Caco-2 (cell line): ENCODE measurements at regions not wholly inside any gene's neighbourhood (a gene's known extent, or its start where the extent isn't known, plus 50 kb on each side); places are given as distances from the start of the nearest gene placed in this dataset.
A peak's percentile ranks its signal among the peaks of the same experiment; 100 is the strongest.

ENCODE experiments used
- BruUV-seq: library from RNA; stranded (reverse); fragments of 400-500 nt; replicated peaks from 2 replicates; lab custom pipeline; 2021; lab: Mats Ljungman, UMichigan
- CTCF ChIA-PET: fragments of 300-600 bp; sonication (Branson Sonifier 250); formaldehyde crosslinking; loops from one replicate; lab custom pipeline; 2022; ENCODE audit warnings: antibody characterized with exemption; lab: Charles Lee
- POLR2A ChIA-PET: fragments of 300-600 bp; sonication (Branson Sonifier 250); formaldehyde crosslinking; loops from one replicate; lab custom pipeline; 2022; ENCODE audit warnings: antibody characterized with exemption; lab: Charles Lee
- DNase-seq, 2 experiments: peaks; one replicate each; pipeline versions ENCODE4 v3.0.0 to v3.0.0-alpha.2; 2020 to 2022
- H3K27me3 ChIP-seq: replicated peaks from 2 replicates; pipeline ENCODE4 v1.6.0; 2011; ENCODE audit warnings: low read length; ENCODE audit not compliant: control insufficient read depth, insufficient read depth
- H3K36me3 ChIP-seq: 2 replicates; pipeline ENCODE4 v1.5.1; 2011; ENCODE audit warnings: low read length; ENCODE audit not compliant: control insufficient read depth, insufficient read depth
- H3K4me1 ChIP-seq: fragments of 250-450 bp; sonication (Bioruptor Pico); 2 replicates; pipeline ENCODE4 v1.5.1; 2020; ENCODE audit warnings: mild to moderate bottlenecking
- H3K4me3 ChIP-seq: 2 replicates; pipeline ENCODE4 v1.5.1; 2011; ENCODE audit warnings: low read depth, mild to moderate bottlenecking, control low read depth, low read length
- H3K9me3 ChIP-seq: fragments of 250-450 bp; sonication (Bioruptor Pico); 2 replicates; pipeline ENCODE4 v1.5.1; 2020; ENCODE audit warnings: mild to moderate bottlenecking, moderate library complexity
- H3K27ac Mint-ChIP-seq: one replicate; pipeline ENCODE4 v1.8.0; 2022; ENCODE audit warnings: mixed read lengths; ENCODE audit not compliant: unreplicated experiment
- H3K27me3 Mint-ChIP-seq: one replicate; pipeline ENCODE4 v1.8.0; 2022; ENCODE audit warnings: mixed read lengths; ENCODE audit not compliant: insufficient read depth, unreplicated experiment
- H3K36me3 Mint-ChIP-seq: one replicate; pipeline ENCODE4 v1.8.0; 2022; ENCODE audit warnings: mild to moderate bottlenecking, mixed read lengths; ENCODE audit not compliant: insufficient read depth, unreplicated experiment
- H3K4me1 Mint-ChIP-seq: one replicate; pipeline ENCODE4 v1.8.0; 2022; ENCODE audit warnings: low read depth, mixed read lengths; ENCODE audit not compliant: unreplicated experiment
- H3K4me3 Mint-ChIP-seq: one replicate; pipeline ENCODE4 v1.8.0; 2022; ENCODE audit warnings: mild to moderate bottlenecking, moderate library complexity, mixed read lengths; ENCODE audit not compliant: unreplicated experiment
- H3K9me3 Mint-ChIP-seq: one replicate; pipeline ENCODE4 v1.8.0; 2022; ENCODE audit warnings: mixed read lengths; ENCODE audit not compliant: unreplicated experiment
- intact Hi-C: fragments of 100-400 bp; cut with micrococcal nuclease; formaldehyde crosslinking; loops from one replicate; pipeline ENCODE4 v1.10.0; 2022; ENCODE audit not compliant: unreplicated experiment
- TF ChIP-seq, protein P1 (sequence below), 2 experiments: fragments of 200-600 bp in 1 of 2; IDR thresholded peaks; 1 replicate in 1 of 2; 2 replicates in 1 of 2; pipeline versions ENCODE4 v1.5.1 to v1.8.0; 2011 to 2022; ENCODE audit warnings: antibody characterized with exemption in 1 of 2, control low read depth in 1 of 2, inconsistent platforms in 1 of 2, low read depth in 1 of 2, low read length in 1 of 2, mild to moderate bottlenecking in 1 of 2, moderate library complexity in 1 of 2; ENCODE audit not compliant: insufficient read depth in 1 of 2, severe bottlenecking in 1 of 2, unreplicated experiment in 1 of 2

DNA sequence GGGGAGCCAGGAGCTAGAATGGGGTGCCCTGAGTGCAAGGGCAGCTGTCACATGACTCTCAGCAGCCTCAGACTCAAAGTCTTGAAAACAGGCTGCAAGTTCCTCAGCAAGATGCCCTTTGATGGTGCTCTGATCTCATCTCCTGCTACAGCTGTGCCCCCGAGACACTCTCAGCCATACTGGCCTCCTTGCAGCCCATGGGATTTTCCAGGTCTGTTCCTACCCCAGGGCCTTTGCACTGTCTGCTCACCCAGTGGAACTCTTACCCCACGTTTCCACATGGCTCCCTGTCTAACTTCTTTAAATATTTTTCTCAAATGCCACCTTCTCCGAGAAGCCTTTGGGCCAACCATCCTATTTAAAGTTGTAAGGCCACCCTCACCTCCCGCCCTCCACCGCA, 146.9 kb downstream of the C16orf95 start:
- no TSS peak for BruUV-seq
- H3K27me3 Mint-ChIP-seq: peaks cover 8% of the 10 kb centered on the region
- H3K27me3 ChIP-seq: no peaks in the 10 kb centered on the region
- CTCF ChIA-PET: interaction anchor here (0.7 kb wide), 1 partner anchor 247 kb away, joined by 4 read pairs; no protein-coding TSS in a partner anchor
- no peaks in the 10 kb centered on the region for H3K9me3 ChIP-seq
- POLR2A ChIA-PET: no interaction called here
- no peak overlapping the region for H3K27ac Mint-ChIP-seq
- TF ChIP-seq, protein P1, sequence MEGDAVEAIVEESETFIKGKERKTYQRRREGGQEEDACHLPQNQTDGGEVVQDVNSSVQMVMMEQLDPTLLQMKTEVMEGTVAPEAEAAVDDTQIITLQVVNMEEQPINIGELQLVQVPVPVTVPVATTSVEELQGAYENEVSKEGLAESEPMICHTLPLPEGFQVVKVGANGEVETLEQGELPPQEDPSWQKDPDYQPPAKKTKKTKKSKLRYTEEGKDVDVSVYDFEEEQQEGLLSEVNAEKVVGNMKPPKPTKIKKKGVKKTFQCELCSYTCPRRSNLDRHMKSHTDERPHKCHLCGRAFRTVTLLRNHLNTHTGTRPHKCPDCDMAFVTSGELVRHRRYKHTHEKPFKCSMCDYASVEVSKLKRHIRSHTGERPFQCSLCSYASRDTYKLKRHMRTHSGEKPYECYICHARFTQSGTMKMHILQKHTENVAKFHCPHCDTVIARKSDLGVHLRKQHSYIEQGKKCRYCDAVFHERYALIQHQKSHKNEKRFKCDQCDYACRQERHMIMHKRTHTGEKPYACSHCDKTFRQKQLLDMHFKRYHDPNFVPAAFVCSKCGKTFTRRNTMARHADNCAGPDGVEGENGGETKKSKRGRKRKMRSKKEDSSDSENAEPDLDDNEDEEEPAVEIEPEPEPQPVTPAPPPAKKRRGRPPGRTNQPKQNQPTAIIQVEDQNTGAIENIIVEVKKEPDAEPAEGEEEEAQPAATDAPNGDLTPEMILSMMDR (IDR thresholded peaks at IDR 0.05; ENCODE audit: insufficient read depth in 1 of 2, low read depth in 1 of 2, low read length in 1 of 2, severe bottlenecking in 1 of 2, unreplicated experiment in 1 of 2): no peak
- no peak overlapping the region for H3K4me3 ChIP-seq
- no peak for DNase-seq
- H3K4me1 Mint-ChIP-seq: no peaks in the 10 kb centered on the region
- no peaks in the 10 kb centered on the region for H3K4me1 ChIP-seq
- peaks cover 28% of the 10 kb centered on the region for H3K9me3 Mint-ChIP-seq
- intact Hi-C loops: no loop called here
- H3K36me3 ChIP-seq: no peaks in the 10 kb centered on the region
- no peak overlapping the region for H3K4me3 Mint-ChIP-seq
- no peaks in the 10 kb centered on the region for H3K36me3 Mint-ChIP-seq

GRCh38 chr16:87171723-87172122, 145.5 kb downstream of the C16orf95 start:
- ChIA-PET CTCF (no interaction called here), POLR2A (no interaction called here)
- Histone ChIP-seq H3K9me3 (no peaks in the 10 kb centered on the region), H3K4me3 (no peak overlapping the region), H3K4me1 (no peaks in the 10 kb centered on the region), H3K36me3 (no peaks in the 10 kb centered on the region), H3K27me3 (no peaks in the 10 kb centered on the region)
- Mint-ChIP-seq H3K27ac (no peak overlapping the region), H3K4me3 (no peak overlapping the region), H3K36me3 (no peaks in the 10 kb centered on the region), H3K9me3 (peaks cover 28% of the 10 kb centered on the region), H3K27me3 (peaks cover 5% of the 10 kb centered on the region), H3K4me1 (no peaks in the 10 kb centered on the region)
- TF ChIP-seq, protein P1 (IDR thresholded peaks at IDR 0.05; ENCODE audit: insufficient read depth in 1 of 2, low read depth in 1 of 2, low read length in 1 of 2, severe bottlenecking in 1 of 2, unreplicated experiment in 1 of 2): no peak
- intact Hi-C loops: no loop called here
- DNase-seq: no peak
- BruUV-seq: no TSS peak

- no TSS peak for BruUV-seq
- Histone ChIP-seq H3K4me1 (no peaks in the 10 kb centered on the region), H3K36me3 (no peaks in the 10 kb centered on the region), H3K4me3 (no peak overlapping the region), H3K9me3 (no peaks in the 10 kb centered on the region), H3K27me3 (no peaks in the 10 kb centered on the region)
- peaks cover 24% of the 10 kb centered on the region for H3K9me3 Mint-ChIP-seq
- H3K36me3 Mint-ChIP-seq: no peaks in the 10 kb centered on the region
- no peak overlapping the region for H3K27ac Mint-ChIP-seq
- ChIA-PET POLR2A (no interaction called here), CTCF (interaction anchor here (0.6 kb wide), 1 partner anchor 110 kb away, joined by 4 read pairs; no protein-coding TSS in a partner anchor)
- no peak overlapping the region for H3K4me3 Mint-ChIP-seq
- H3K4me1 Mint-ChIP-seq: no peaks in the 10 kb centered on the region
- peaks cover 7% of the 10 kb centered on the region for H3K27me3 Mint-ChIP-seq
- DNase-seq: no peak
- TF ChIP-seq, protein P1 (IDR thresholded peaks at IDR 0.05; ENCODE audit: insufficient read depth in 1 of 2, low read depth in 1 of 2, low read length in 1 of 2, severe bottlenecking in 1 of 2, unreplicated experiment in 1 of 2): peak in 1 of 2 experiments; percentile 12
- intact Hi-C loops: no loop called here
Measured at GRCh38 chr16:87172632-87173031, 144.6 kb downstream of the C16orf95 start.
